Esophagus squamous epithelium (tissue), 5 donors: ENCODE measurements at regions not wholly inside any gene's neighbourhood (a gene's known extent, or its start where the extent isn't known, plus 50 kb on each side); places are given as distances from the start of the nearest gene placed in this dataset.

ENCODE experiments used
- DNase-seq: peaks from one replicate; lab custom pipeline; 2025; lab: John Stamatoyannopoulos, UW
- H3K27ac ChIP-seq, 4 donors: fragments of 200-600 bp; sonication (generic); one replicate each; pipeline ENCODE4 v1.5.1; 2016 to 2019; ENCODE audit warnings: mild to moderate bottlenecking in 1 of 4
- H3K27me3 ChIP-seq, 4 donors: fragments of 200-600 bp; sonication (generic); 1 replicate in 3 of 4; 2 replicates in 1 of 4; pipeline versions ENCODE4 v1.5.1 to v1.6.0; 2017 to 2021; ENCODE audit warnings: antibody characterized with exemption in 1 of 4
- H3K36me3 ChIP-seq, 3 donors: fragments of 200-600 bp; sonication (generic); one replicate each; pipeline ENCODE4 v1.5.1; 2016 to 2019
- H3K4me1 ChIP-seq, 3 donors: fragments of 200-600 bp; sonication (generic); one replicate each; pipeline ENCODE4 v1.5.1; 2017 to 2019
- H3K4me3 ChIP-seq, 4 donors: fragments of 200-600 bp; sonication (generic); 1 replicate in 3 of 4; 2 replicates in 1 of 4; pipeline ENCODE4 v1.5.1; 2016 to 2019; ENCODE audit warnings: mild to moderate bottlenecking in 2 of 4, moderate library complexity in 1 of 4
- H3K9me3 ChIP-seq, 3 donors: fragments of 200-600 bp; sonication (generic); one replicate each; pipeline ENCODE4 v1.5.1; 2016 to 2019
- CTCF ChIP-seq, 6 experiments: fragments of 450-650 bp in 4 of 6; fragments of 200-600 bp in 2 of 6; sonication (generic) in 2 of 6; IDR thresholded peaks; one replicate each; pipeline ENCODE4 v1.5.1; 2016 to 2019; ENCODE audit warnings: antibody characterized with exemption in 6 of 6, mild to moderate bottlenecking in 4 of 6, moderate library complexity in 4 of 6
- POLR2A ChIP-seq, 4 donors: fragments of 450-650 bp; IDR thresholded peaks; one replicate each; pipeline ENCODE4 v1.6.1; 2017; ENCODE audit warnings: antibody characterized with exemption in 4 of 4, mild to moderate bottlenecking in 4 of 4, moderate library complexity in 3 of 4
- WGBS, 2 donors: methylation state at CpG; one replicate each; pipeline ENCODE4 v1.1.5; 2018; 5-methylcytosine and 5-hydroxymethylcytosine counted together
- intact Hi-C: fragments of 100-400 bp; cut with DNase I; formaldehyde crosslinking; loops from one replicate; pipeline ENCODE4 v1.15.0; 2022
- donor health status: DM: yes; HTN: yes; CAD: no.

GRCh38 chr16:51755577-51756355, 604.7 kb upstream of the SALL1 start:
- no peaks in the 10 kb centered on the region for H3K9me3 ChIP-seq
- H3K4me3 ChIP-seq = no peak overlapping the region
- intact Hi-C loops = no loop called here
- H3K4me1 ChIP-seq = no peaks in the 10 kb centered on the region
- peaks cover 0 to 17% (median 0%) of the 10 kb centered on the region in 4 donors for H3K27me3 ChIP-seq
- 54 to 62% methylated on average over 4 of the region's 4 CpGs for WGBS, 2 donors
- no peaks in the 10 kb centered on the region for H3K36me3 ChIP-seq
- no peak overlapping the region for H3K27ac ChIP-seq
- TF ChIP-seq CTCF (IDR thresholded peaks at IDR 0.05) (no peak), POLR2A (IDR thresholded peaks at IDR 0.05) (no peak)
- no peak for DNase-seq

GRCh38 chr16:51755039-51755501, 604.0 kb upstream of the SALL1 start:
- no peaks in the 10 kb centered on the region for H3K4me1 ChIP-seq
- H3K27me3 ChIP-seq = peaks cover 0 to 16% (median 0%) of the 10 kb centered on the region in 4 donors
- no peak overlapping the region for H3K27ac ChIP-seq
- intact Hi-C loops = no loop called here
- H3K9me3 ChIP-seq = no peaks in the 10 kb centered on the region
- H3K36me3 ChIP-seq = no peaks in the 10 kb centered on the region
- DNase-seq = no peak
- no peak for TF ChIP-seq POLR2A (IDR thresholded peaks at IDR 0.05)
- no peak for TF ChIP-seq CTCF (IDR thresholded peaks at IDR 0.05)
- H3K4me3 ChIP-seq = no peak overlapping the region
- 41 to 49% methylated on average over 8 to 9 of the region's 12 CpGs for WGBS, 2 donors

- Histone ChIP-seq H3K4me3 (no peak overlapping the region), H3K9me3 (no peaks in the 10 kb centered on the region), H3K36me3 (no peaks in the 10 kb centered on the region), H3K27ac (no peak overlapping the region), H3K27me3 (peaks cover 0 to 12% (median 0%) of the 10 kb centered on the region in 4 donors), H3K4me1 (no peaks in the 10 kb centered on the region)
- intact Hi-C loops = no loop called here
- WGBS, 2 donors = 52 to 54% methylated on average over 1 of the region's 1 CpG
- DNase-seq = no peak
- no peak for TF ChIP-seq CTCF (IDR thresholded peaks at IDR 0.05)
- TF ChIP-seq POLR2A (IDR thresholded peaks at IDR 0.05) = no peak
These were observed 602.5 kb upstream of the SALL1 start for GRCh38 chr16:51753467-51754127.

GRCh38 chr16:51752438-51752995, 601.4 kb upstream of the SALL1 start:
- Histone ChIP-seq H3K36me3 (no peaks in the 10 kb centered on the region), H3K27ac (no peak overlapping the region), H3K4me3 (no peak overlapping the region), H3K27me3 (peaks cover 0 to 12% (median 0%) of the 10 kb centered on the region in 4 donors), H3K9me3 (no peaks in the 10 kb centered on the region), H3K4me1 (no peaks in the 10 kb centered on the region)
- intact Hi-C loops = no loop called here
- no peak for TF ChIP-seq CTCF (IDR thresholded peaks at IDR 0.05)
- TF ChIP-seq POLR2A (IDR thresholded peaks at IDR 0.05) = no peak
- 80 to 90% methylated on average over 3 of the region's 3 CpGs for WGBS, 2 donors
- no peak for DNase-seq

- Histone ChIP-seq H3K4me3 (no peak overlapping the region), H3K27ac (no peak overlapping the region), H3K36me3 (no peaks in the 10 kb centered on the region), H3K4me1 (no peaks in the 10 kb centered on the region), H3K9me3 (no peaks in the 10 kb centered on the region), H3K27me3 (peaks cover 0 to 3% (median 0%) of the 10 kb centered on the region in 4 donors)
- WGBS, 2 donors = 58 to 62% methylated on average over 4 of the region's 4 CpGs
- TF ChIP-seq POLR2A (IDR thresholded peaks at IDR 0.05) (no peak), CTCF (IDR thresholded peaks at IDR 0.05) (no peak)
- intact Hi-C loops = no loop called here
- no peak for DNase-seq
These were observed 596.3 kb upstream of the SALL1 start for GRCh38 chr16:51747329-51747728.
